Activated CD4-positive, alpha-beta T cell treated with anti-CD3 and anti-CD28 coated beads, Interleukin-10, Interleukin-2, amounts not matched to agents 100 ng/mL and 50 ng/mL, durations not matched to agents 16 hours and 8 hours (primary cell): ENCODE measurements at regions not wholly inside any gene's neighbourhood (a gene's known extent, or its start where the extent isn't known, plus 50 kb on each side); places are given as distances from the start of the nearest gene placed in this dataset.

ENCODE experiments used
- DNase-seq: peaks from one replicate; pipeline ENCODE4 v3.0.0-alpha.2; 2020

GRCh38 chr2:96438589-96438988 is 66.6 kb downstream of the NEURL3 start:
- no peak for DNase-seq

DNA sequence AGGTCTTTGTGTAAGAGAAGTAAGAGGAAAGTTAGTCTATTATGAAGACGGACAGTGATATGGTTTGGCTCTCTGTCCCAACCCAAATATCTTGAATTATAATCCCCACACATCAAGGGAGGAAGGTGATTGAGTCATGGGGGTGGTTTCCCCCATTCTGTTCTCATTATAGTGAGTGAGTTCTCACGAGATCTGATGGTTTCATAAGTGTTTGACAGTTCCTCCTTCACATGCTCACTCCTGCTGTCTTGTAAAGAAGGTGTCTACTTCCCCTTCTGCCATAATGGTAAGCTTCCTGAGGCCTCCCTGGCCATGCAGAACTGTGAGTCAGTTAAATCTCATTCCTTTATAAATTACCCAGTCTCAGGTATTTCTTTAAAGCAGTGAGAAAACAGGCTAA is 67.6 kb downstream of the NEURL3 start:
- DNase-seq: no peak

GRCh38 chr2:96436961-96437360 is 68.2 kb downstream of the NEURL3 start:
- DNase-seq: no peak

- no peak for DNase-seq
These were observed 68.7 kb downstream of the NEURL3 start for GRCh38 chr2:96436416-96436815.

GRCh38 chr2:96431319-96431718 is 73.8 kb downstream of the NEURL3 start:
- DNase-seq: no peak

DNA sequence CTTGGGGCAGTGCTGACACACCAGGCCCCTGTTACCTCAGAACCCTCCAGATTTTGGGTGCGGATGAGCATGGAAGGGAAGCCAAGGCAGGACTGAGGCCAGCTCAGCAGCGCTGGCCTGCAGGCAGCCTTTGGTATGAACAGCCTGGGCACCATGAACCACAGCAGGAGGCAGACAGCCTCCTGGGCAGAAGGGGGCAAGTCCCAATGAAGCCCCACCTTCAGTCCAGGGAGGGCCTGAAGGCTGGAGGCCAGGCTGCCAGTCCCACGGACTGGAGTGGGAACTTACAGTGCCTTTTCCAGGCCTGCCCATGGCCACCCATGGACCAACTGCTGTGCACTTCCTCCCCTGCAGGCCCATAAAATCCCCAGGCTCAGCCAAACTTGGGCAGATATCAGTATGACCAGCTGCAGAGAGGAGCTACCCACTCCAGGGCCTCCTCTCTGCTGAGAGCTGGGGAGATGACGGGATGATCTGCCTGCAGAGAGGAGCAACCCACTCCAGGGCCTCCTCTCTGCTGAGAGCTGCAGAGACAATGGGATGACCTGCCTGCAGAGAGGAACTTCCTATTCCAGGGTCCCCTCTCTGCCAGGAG is 74.7 kb downstream of the NEURL3 start:
- DNase-seq: no peak

GRCh38 chr2:96427917-96428316 is 77.2 kb downstream of the NEURL3 start:
- peak; percentile 75 for DNase-seq

DNA sequence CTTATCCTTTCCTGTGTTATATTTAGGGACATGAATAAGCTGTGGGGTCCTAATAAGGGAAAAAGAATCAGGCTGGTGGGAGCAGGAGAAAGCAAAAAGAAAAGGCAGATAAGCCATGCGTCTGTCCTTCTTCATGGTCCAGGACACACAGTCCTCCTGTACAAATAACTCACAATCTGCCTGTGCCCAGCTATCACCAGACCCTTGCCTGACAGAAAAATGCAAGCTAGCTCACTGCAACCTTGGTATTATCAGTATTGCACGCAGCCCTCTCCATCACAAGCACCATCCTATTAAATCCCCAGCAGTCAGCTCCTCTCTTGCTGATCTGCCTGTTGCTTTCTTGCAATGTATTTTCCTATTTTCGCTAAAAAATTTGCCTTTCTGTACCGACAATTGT is 78.0 kb downstream of the NEURL3 start:
- no peak for DNase-seq

DNA sequence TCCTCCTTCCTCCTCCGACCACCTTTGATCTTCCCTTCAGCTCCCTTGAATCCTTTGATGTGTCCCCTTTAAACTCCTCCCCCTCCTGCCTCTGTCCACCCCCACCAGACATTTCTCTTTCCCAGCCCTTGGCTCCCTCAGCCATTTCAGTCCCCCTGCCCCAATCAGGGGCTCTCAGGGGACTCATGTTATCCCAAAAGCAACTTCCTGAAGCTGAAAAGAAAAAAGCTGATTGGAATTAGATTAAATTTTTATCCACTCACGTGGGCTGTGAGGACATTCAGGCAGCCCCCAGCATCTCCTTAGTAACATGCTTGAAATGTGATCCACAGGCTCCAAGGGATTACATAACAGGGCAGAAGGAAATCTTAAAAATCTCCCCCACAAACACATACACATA is 81.3 kb downstream of the NEURL3 start:
- DNase-seq: no peak
